Fibroblast of pulmonary artery (primary cell): ENCODE measurements at regions not wholly inside any gene's neighbourhood (a gene's known extent, or its start where the extent isn't known, plus 50 kb on each side); places are given as distances from the start of the nearest gene placed in this dataset.

Source experiments
- DNase-seq: peaks from one replicate; pipeline ENCODE4 v3.0.0-alpha.2; 2010; ENCODE audit warnings: low read depth
- H3K4me3 ChIP-seq: replicated peaks from 2 replicates; pipeline ENCODE4 v1.5.1; 2011; ENCODE audit warnings: low read depth, mild to moderate bottlenecking, control low read depth, low read length, moderate library complexity
- TF ChIP-seq, protein P1 (sequence below): IDR thresholded peaks from 2 replicates; pipeline ENCODE4 v1.5.1; 2011; ENCODE audit warnings: mild to moderate bottlenecking, control low read depth, low read length, inconsistent platforms; ENCODE audit errors: missing control alignments

- DNase-seq: no peak
- H3K4me3 ChIP-seq: no peak overlapping the region
- TF ChIP-seq, protein P1, sequence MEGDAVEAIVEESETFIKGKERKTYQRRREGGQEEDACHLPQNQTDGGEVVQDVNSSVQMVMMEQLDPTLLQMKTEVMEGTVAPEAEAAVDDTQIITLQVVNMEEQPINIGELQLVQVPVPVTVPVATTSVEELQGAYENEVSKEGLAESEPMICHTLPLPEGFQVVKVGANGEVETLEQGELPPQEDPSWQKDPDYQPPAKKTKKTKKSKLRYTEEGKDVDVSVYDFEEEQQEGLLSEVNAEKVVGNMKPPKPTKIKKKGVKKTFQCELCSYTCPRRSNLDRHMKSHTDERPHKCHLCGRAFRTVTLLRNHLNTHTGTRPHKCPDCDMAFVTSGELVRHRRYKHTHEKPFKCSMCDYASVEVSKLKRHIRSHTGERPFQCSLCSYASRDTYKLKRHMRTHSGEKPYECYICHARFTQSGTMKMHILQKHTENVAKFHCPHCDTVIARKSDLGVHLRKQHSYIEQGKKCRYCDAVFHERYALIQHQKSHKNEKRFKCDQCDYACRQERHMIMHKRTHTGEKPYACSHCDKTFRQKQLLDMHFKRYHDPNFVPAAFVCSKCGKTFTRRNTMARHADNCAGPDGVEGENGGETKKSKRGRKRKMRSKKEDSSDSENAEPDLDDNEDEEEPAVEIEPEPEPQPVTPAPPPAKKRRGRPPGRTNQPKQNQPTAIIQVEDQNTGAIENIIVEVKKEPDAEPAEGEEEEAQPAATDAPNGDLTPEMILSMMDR: no peak
Observed at GRCh38 chr6:91653076-91653723, 1066.3 kb upstream of the MAP3K7 start.

DNA sequence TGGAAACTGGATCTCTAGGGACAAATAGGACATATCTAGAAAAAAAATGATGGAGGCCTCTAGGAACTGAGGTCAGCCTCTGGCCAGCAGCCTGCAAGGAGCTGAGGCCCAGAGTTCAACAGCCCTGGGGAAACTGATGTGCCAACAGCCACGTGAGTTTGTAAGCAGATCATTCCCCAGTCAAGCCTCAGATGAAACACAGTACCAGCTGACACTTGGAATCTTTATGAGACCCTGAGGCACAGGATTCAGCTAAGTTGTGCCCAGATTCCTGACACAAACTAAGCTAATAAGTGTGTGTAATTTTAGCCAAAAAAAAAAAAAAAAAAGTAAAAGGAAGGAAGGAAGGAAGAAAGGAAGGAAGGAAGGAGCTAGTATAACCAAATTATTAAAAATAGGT lies 1059.8 kb upstream of the MAP3K7 start:
- TF ChIP-seq, protein P1: no peak

DNA sequence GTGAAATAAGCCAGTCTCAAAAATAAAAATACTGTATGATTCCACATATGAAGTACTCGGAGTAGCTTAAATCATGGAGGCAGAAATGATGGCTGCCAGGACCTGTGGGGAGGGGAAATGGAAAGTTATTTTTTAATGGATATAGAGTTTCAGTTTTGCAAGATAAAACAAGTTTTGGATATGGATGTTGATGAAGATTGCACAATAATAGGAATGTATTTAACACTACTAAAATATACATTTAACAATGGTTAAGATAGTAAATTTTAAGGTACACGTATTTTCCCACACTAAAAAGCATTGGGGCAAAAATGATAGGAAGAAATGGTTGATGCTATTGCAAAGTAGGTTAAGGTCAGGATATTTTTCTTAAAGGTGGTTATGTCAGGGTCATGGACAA lies 1058.9 kb upstream of the MAP3K7 start:
- DNase-seq: no peak
- H3K4me3 ChIP-seq: no peak overlapping the region
- TF ChIP-seq, protein P1: no peak

More for the DNA sequence above, 1059.8 kb upstream of the MAP3K7 start:
- DNase-seq: no peak
- H3K4me3 ChIP-seq: no peak overlapping the region

GRCh38 chr6:91637217-91637616 lies 1050.3 kb upstream of the MAP3K7 start:
- no peak overlapping the region for H3K4me3 ChIP-seq
- no peak for DNase-seq
- TF ChIP-seq, protein P1: no peak

DNA sequence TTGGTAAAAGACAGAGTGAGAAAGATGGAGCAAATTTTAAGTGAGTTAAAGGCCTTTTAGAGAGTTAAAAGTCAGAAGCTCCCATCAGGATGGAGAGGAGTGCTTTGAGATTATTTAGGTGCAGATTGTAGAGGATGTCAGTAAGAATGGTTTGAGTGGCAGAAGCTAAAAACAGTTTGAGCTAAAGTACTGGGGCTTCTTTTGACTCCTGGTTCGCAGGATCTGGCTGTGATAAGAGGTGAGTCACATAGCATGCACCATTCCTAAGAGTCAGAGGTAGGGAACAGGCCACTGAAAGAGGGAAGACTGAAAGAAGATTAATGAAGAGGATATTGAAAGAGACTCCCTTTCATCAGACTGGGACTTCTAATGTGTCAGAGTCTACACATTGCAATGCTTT lies 1047.9 kb upstream of the MAP3K7 start:
- TF ChIP-seq, protein P1: no peak
- H3K4me3 ChIP-seq: no peak overlapping the region
- DNase-seq: no peak

GRCh38 chr6:91633374-91634111 lies 1046.7 kb upstream of the MAP3K7 start:
- no peak for DNase-seq
- TF ChIP-seq, protein P1: no peak
- H3K4me3 ChIP-seq: no peak overlapping the region
